Mesenchymal stem cell (in vitro differentiated cells and primary cell): ENCODE measurements at regions not wholly inside any gene's neighbourhood (a gene's known extent, or its start where the extent isn't known, plus 50 kb on each side); places are given as distances from the start of the nearest gene placed in this dataset.

Experiments
- DNase-seq: peaks from one replicate; pipeline ENCODE4 v3.0.0-alpha.2; 2013
- H2AFZ ChIP-seq: one replicate; pipeline ENCODE4 v1.6.1; 2013; ENCODE audit warnings: low read depth, mild to moderate bottlenecking, control low read depth, inconsistent platforms, low read length, moderate library complexity
- H2AK5ac ChIP-seq: 2 replicates; pipeline ENCODE4 v1.6.1; 2013; ENCODE audit warnings: low read length, moderate library complexity, mild to moderate bottlenecking, inconsistent platforms; ENCODE audit not compliant: severe bottlenecking
- H2BK120ac ChIP-seq: one replicate; pipeline ENCODE4 v1.6.1; 2013; ENCODE audit warnings: low read depth, mild to moderate bottlenecking, inconsistent platforms, low read length, moderate library complexity
- H2BK12ac ChIP-seq, 2 experiments: one replicate each; pipeline ENCODE4 v1.6.1; 2013; ENCODE audit warnings: inconsistent platforms in 2 of 2, low read length in 2 of 2, mild to moderate bottlenecking in 2 of 2, moderate library complexity in 2 of 2, control low read depth in 1 of 2
- H2BK15ac ChIP-seq: one replicate; pipeline ENCODE4 v1.6.1; 2013; ENCODE audit warnings: mild to moderate bottlenecking, low read depth, inconsistent platforms; ENCODE audit not compliant: poor library complexity, severe bottlenecking
- H2BK5ac ChIP-seq: 2 replicates; pipeline ENCODE4 v1.6.1; 2013; ENCODE audit warnings: low read depth, mild to moderate bottlenecking, low read length, control low read depth, inconsistent platforms; ENCODE audit not compliant: poor library complexity, severe bottlenecking
- H3K14ac ChIP-seq, 2 experiments: one replicate each; pipeline ENCODE4 v1.6.1; 2013; ENCODE audit warnings: inconsistent platforms in 2 of 2, low read length in 2 of 2, control low read depth in 1 of 2, mild to moderate bottlenecking in 1 of 2, moderate library complexity in 1 of 2
- H3K18ac ChIP-seq, 2 experiments: one replicate each; pipeline ENCODE4 v1.6.1; 2013; ENCODE audit warnings: inconsistent platforms in 2 of 2, low read length in 2 of 2, control low read depth in 1 of 2, low read depth in 1 of 2, mild to moderate bottlenecking in 1 of 2
- H3K23ac ChIP-seq, 2 experiments: one replicate each; pipeline ENCODE4 v1.6.1; 2013; ENCODE audit warnings: inconsistent platforms in 2 of 2, low read length in 2 of 2, mild to moderate bottlenecking in 2 of 2, moderate library complexity in 2 of 2, control low read depth in 1 of 2
- H3K27ac ChIP-seq: 2 replicates; pipeline ENCODE4 v1.5.1; 2013; ENCODE audit warnings: mild to moderate bottlenecking, moderate library complexity, low read length, control low read depth, inconsistent platforms; ENCODE audit not compliant: poor library complexity, severe bottlenecking
- H3K27me3 ChIP-seq, 2 experiments: 2 replicates each; pipeline versions ENCODE4 v1.6.1 to v1.7.0; 2013; ENCODE audit warnings: low read length in 2 of 2, mild to moderate bottlenecking in 2 of 2, moderate library complexity in 2 of 2, control low read depth in 1 of 2, inconsistent platforms in 1 of 2; ENCODE audit not compliant: control insufficient read depth in 1 of 2, insufficient read depth in 1 of 2
- H3K36me3 ChIP-seq, 2 experiments: 2 replicates each; pipeline versions ENCODE4 v1.6.1 to v1.7.0; 2013; ENCODE audit warnings: low read length in 2 of 2, control low read depth in 1 of 2, inconsistent platforms in 1 of 2, low read depth in 1 of 2, mild to moderate bottlenecking in 1 of 2; ENCODE audit not compliant: insufficient read depth in 2 of 2, control insufficient read depth in 1 of 2
- H3K4ac ChIP-seq, 2 experiments: one replicate each; pipeline ENCODE4 v1.6.1; 2013; ENCODE audit warnings: inconsistent platforms in 2 of 2, low read length in 2 of 2, mild to moderate bottlenecking in 2 of 2, moderate library complexity in 2 of 2, control low read depth in 1 of 2, low read depth in 1 of 2
- H3K4me1 ChIP-seq: 2 replicates; pipeline ENCODE4 v1.6.1; 2013; ENCODE audit warnings: low read depth, low read length, control low read depth; ENCODE audit not compliant: control insufficient read depth, insufficient read depth
- H3K4me2 ChIP-seq: 2 replicates; pipeline ENCODE4 v1.6.1; 2013; ENCODE audit warnings: low read length, mild to moderate bottlenecking, inconsistent platforms; ENCODE audit not compliant: poor library complexity, severe bottlenecking
- H3K4me3 ChIP-seq, 2 experiments: 2 replicates each; pipeline versions ENCODE4 v1.5.1 to v1.7.0; 2013; ENCODE audit warnings: low read length in 2 of 2, mild to moderate bottlenecking in 2 of 2, control low read depth in 1 of 2, low read depth in 1 of 2; ENCODE audit not compliant: insufficient read depth in 1 of 2
- H3K79me1 ChIP-seq: replicated peaks from 2 replicates; pipeline ENCODE4 v1.6.1; 2013; ENCODE audit warnings: mild to moderate bottlenecking, control low read depth, low read length, inconsistent platforms; ENCODE audit not compliant: poor library complexity, severe bottlenecking
- H3K9ac ChIP-seq: 2 replicates; pipeline ENCODE4 v1.7.0; 2013; ENCODE audit warnings: mild to moderate bottlenecking, low read length, moderate library complexity
- H3K9me3 ChIP-seq: 2 replicates; pipeline ENCODE4 v1.7.0; 2013; ENCODE audit warnings: mild to moderate bottlenecking, low read length; ENCODE audit not compliant: control insufficient read depth
- H4K8ac ChIP-seq: one replicate; pipeline ENCODE4 v1.6.1; 2013; ENCODE audit warnings: inconsistent platforms, mild to moderate bottlenecking, low read length, moderate library complexity
- H4K91ac ChIP-seq: one replicate; pipeline ENCODE4 v1.6.1; 2013; ENCODE audit warnings: mild to moderate bottlenecking, low read length, inconsistent platforms
- WGBS: methylation state at CpG from one replicate; pipeline ENCODE4 v1.1.7; 2013; ENCODE audit warnings: mixed read lengths; 5-methylcytosine and 5-hydroxymethylcytosine counted together

DNA sequence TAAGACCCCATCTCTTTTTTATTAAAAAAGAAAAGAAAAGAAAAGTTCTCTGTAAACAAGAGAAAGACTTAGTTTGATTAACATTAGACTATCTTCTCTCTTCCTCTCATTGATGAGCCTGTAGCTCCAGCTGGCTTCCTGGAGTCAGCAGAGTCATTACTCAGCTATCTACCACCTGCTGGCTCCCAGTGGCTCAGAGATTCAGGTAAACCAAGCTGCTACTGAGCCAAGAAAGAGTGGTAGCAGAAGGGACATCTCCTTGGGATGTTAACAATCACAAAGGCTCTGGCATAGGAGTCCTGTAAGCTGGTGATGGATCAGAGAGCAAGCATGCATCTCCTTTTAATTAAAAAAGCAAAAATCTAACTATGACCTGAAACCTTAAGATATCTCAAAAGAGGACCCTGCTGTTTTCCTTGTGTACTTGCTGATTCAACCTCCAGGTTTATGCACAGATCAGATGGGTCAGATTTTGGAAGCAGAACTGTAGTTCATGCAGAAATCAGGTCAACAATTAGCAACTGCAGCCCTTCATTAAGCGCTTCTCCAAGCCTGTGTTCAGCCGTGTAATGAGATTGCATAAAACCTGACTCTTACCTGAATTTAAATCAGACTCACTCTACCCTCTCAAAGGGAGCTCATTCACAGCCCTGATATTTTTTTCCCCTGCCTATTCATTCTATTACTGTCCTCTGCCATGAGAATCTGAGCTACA is 225.8 kb downstream of the RNF152 start:
- H3K27ac ChIP-seq = no peak overlapping the region
- 97% methylated on average over 2 of the region's 2 CpGs for WGBS
- H3K4me2 ChIP-seq = no peak overlapping the region
- H4K91ac ChIP-seq = no peak overlapping the region
- no peaks in the 10 kb centered on the region for H3K36me3 ChIP-seq
- H3K9ac ChIP-seq = no peak overlapping the region
- no peak overlapping the region for H2BK120ac ChIP-seq
- no peaks in the 10 kb centered on the region for H3K79me1 ChIP-seq
- H2BK15ac ChIP-seq = no peak overlapping the region
- H3K4ac ChIP-seq = peak overlapping the region in 1 of 2 experiments; percentile 50
- H2AK5ac ChIP-seq = no peak overlapping the region
- no peaks in the 10 kb centered on the region for H3K27me3 ChIP-seq
- no peak overlapping the region for H2BK5ac ChIP-seq
- H3K23ac ChIP-seq = no peak overlapping the region
- no peak overlapping the region for H3K4me3 ChIP-seq
- no peak overlapping the region for H2BK12ac ChIP-seq
- no peaks in the 10 kb centered on the region for H3K4me1 ChIP-seq
- no peak overlapping the region for H3K14ac ChIP-seq
- H4K8ac ChIP-seq = no peak overlapping the region
- no peak overlapping the region for H3K18ac ChIP-seq
- DNase-seq = no peak
- no peak overlapping the region for H2AFZ ChIP-seq
- no peaks in the 10 kb centered on the region for H3K9me3 ChIP-seq

DNA sequence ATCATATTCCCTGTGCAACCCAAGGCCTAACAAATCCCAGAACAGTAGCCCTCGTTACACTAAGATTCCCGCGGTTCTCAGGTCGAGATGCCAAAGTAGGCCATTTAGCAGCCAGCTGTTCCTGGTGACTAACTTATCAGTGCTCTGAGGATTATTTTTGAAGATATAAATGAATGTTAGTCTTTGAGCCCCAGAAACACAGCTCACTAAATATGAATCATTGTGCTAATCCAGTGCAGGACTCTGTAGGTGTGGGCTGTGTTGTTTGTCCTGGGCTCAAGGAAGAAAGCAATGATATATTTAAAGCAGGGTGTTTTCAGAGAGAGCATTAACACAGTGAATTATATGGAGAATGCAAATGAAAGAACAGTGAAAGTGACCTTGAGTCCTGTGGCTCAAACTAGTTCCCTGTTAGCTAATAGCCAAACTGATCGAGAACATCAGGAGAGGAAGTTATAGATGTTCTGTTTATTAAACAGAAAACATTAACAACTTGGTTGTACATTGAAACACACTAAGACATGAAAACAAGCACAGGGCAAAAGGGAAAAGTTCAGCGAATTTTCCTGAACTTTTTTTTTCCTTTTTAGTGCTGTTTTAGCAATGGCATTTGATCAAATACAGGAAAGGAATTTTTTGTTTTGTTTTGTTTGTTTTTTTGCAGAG is 228.3 kb downstream of the RNF152 start:
- no peak overlapping the region for H2BK120ac ChIP-seq
- H3K4me3 ChIP-seq = no peak overlapping the region
- no peak overlapping the region for H3K14ac ChIP-seq
- H3K23ac ChIP-seq = no peak overlapping the region
- no peak overlapping the region for H3K18ac ChIP-seq
- no peak overlapping the region for H4K91ac ChIP-seq
- no peak overlapping the region for H2AK5ac ChIP-seq
- no peaks in the 10 kb centered on the region for H3K27me3 ChIP-seq
- no peaks in the 10 kb centered on the region for H3K79me1 ChIP-seq
- H2AFZ ChIP-seq = no peak overlapping the region
- H3K4me2 ChIP-seq = no peak overlapping the region
- no peak overlapping the region for H3K9ac ChIP-seq
- H3K4ac ChIP-seq = no peak overlapping the region
- H3K36me3 ChIP-seq = no peaks in the 10 kb centered on the region
- H2BK5ac ChIP-seq = no peak overlapping the region
- H3K9me3 ChIP-seq = no peaks in the 10 kb centered on the region
- DNase-seq = no peak
- H4K8ac ChIP-seq = no peak overlapping the region
- no peak overlapping the region for H2BK15ac ChIP-seq
- WGBS = 98% methylated on average over 4 of the region's 6 CpGs
- H3K27ac ChIP-seq = no peak overlapping the region
- no peaks in the 10 kb centered on the region for H3K4me1 ChIP-seq
- no peak overlapping the region for H2BK12ac ChIP-seq

DNA sequence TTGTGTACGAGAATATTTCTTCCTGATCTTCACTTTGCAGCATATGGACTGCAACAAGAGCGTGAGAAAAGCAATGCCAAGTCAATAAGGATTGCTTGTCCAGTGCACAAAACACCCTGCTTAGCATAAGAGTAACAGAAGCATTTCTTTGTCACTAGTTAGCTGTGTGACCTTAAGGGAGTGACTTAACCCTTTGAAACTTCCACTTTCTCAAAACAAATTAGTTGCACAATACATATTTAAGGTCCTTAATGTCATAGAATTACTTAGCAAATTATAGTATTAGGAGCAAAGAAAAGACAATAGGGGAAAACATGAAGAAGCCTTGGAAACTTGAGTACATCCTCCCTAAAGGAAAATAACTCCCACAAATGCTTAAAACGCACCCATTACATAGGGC is 230.1 kb downstream of the RNF152 start:
- no peaks in the 10 kb centered on the region for H3K9me3 ChIP-seq
- DNase-seq = no peak
- no peaks in the 10 kb centered on the region for H3K27me3 ChIP-seq
- no peaks in the 10 kb centered on the region for H3K36me3 ChIP-seq
- no peak overlapping the region for H4K91ac ChIP-seq
- H2BK120ac ChIP-seq = no peak overlapping the region
- no peak overlapping the region for H3K9ac ChIP-seq
- H3K4me2 ChIP-seq = no peak overlapping the region
- H2BK5ac ChIP-seq = no peak overlapping the region
- 81% methylated on average over 3 of the region's 3 CpGs for WGBS
- H2AFZ ChIP-seq = no peak overlapping the region
- H3K27ac ChIP-seq = no peak overlapping the region
- H3K4me1 ChIP-seq = no peaks in the 10 kb centered on the region
- no peak overlapping the region for H3K14ac ChIP-seq
- H3K79me1 ChIP-seq = no peaks in the 10 kb centered on the region
- no peak overlapping the region for H3K4ac ChIP-seq
- H4K8ac ChIP-seq = no peak overlapping the region
- H2BK15ac ChIP-seq = no peak overlapping the region
- no peak overlapping the region for H3K18ac ChIP-seq
- no peak overlapping the region for H2AK5ac ChIP-seq
- no peak overlapping the region for H2BK12ac ChIP-seq
- H3K4me3 ChIP-seq = no peak overlapping the region
- H3K23ac ChIP-seq = no peak overlapping the region

DNA sequence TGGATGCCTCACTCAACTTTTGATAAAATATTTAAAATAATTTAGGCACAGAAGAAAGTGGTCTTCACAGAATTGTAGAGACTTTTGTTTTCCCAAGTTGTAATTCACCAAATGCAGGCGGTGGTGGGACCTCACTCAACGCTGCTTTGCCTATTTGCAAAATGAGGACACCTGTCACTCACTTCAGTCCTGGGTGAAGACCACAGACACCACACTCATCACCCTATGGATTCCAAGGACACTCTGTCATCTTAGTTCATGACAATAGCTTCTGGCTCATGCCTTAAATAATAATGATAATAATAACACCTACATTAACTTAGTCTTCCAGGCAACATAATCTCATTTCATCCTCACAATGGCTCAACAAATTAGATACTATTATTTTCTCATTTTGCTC is 234.4 kb downstream of the RNF152 start:
- Histone ChIP-seq H3K9ac (no peak overlapping the region), H3K27me3 (no peaks in the 10 kb centered on the region), H3K23ac (no peak overlapping the region), H2BK120ac (no peak overlapping the region), H3K79me1 (no peaks in the 10 kb centered on the region), H3K4me2 (no peak overlapping the region), H2BK15ac (no peak overlapping the region), H2BK5ac (no peak overlapping the region), H4K8ac (no peak overlapping the region), H2BK12ac (no peak overlapping the region), H2AFZ (no peak overlapping the region), H4K91ac (no peak overlapping the region), H3K9me3 (no peaks in the 10 kb centered on the region), H3K4ac (no peak overlapping the region), H3K36me3 (no peaks in the 10 kb centered on the region), H3K4me3 (no peak overlapping the region), H3K27ac (no peak overlapping the region), H3K4me1 (no peaks in the 10 kb centered on the region), H3K18ac (no peak overlapping the region), H2AK5ac (no peak overlapping the region), H3K14ac (no peak overlapping the region)
- WGBS = 69% methylated on average over 2 of the region's 2 CpGs
- DNase-seq = no peak
